OCI-LY7 (cell line): ENCODE measurements at regions not wholly inside any gene's neighbourhood (a gene's known extent, or its start where the extent isn't known, plus 50 kb on each side); places are given as distances from the start of the nearest gene placed in this dataset.

ENCODE experiments used
- EZH2phosphoT487 ChIP-seq: fragments of 200-600 bp; sonication (generic); IDR thresholded peaks from 2 replicates; pipeline ENCODE4 v1.6.1; 2018; ENCODE audit warnings: low read depth, borderline replicate concordance, mild to moderate bottlenecking, mixed run types, antibody characterized with exemption, low read length, moderate library complexity, mixed read lengths
- TF ChIP-seq, protein P1 (sequence below): fragments of 200-600 bp; sonication (generic); conservative IDR thresholded peaks from 2 replicates; pipeline ENCODE4 v1.5.1; 2014; ENCODE audit warnings: mild to moderate bottlenecking, antibody characterized with exemption, low read length, moderate library complexity, mixed read lengths

DNA sequence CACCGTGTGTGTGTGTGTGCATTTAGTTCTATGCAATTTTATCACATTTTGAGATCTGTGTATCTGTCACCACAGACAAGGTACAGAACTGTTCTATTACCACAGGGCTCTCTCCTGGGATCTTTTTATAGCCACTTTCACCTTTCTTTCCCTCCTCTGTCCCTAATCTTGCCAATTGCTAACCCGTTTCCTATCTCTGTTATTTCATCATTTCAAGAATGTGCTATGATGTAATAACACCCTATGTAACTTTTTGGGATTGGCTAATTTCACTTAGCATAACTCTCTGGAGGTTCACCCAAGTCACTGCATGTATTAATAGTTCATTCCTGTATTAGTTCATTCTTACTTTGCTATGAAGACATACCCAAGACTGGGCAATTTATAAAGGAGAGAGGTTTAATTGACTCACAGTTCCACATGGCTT lies 657.7 kb downstream of the QKI start:
- TF ChIP-seq, protein P1, sequence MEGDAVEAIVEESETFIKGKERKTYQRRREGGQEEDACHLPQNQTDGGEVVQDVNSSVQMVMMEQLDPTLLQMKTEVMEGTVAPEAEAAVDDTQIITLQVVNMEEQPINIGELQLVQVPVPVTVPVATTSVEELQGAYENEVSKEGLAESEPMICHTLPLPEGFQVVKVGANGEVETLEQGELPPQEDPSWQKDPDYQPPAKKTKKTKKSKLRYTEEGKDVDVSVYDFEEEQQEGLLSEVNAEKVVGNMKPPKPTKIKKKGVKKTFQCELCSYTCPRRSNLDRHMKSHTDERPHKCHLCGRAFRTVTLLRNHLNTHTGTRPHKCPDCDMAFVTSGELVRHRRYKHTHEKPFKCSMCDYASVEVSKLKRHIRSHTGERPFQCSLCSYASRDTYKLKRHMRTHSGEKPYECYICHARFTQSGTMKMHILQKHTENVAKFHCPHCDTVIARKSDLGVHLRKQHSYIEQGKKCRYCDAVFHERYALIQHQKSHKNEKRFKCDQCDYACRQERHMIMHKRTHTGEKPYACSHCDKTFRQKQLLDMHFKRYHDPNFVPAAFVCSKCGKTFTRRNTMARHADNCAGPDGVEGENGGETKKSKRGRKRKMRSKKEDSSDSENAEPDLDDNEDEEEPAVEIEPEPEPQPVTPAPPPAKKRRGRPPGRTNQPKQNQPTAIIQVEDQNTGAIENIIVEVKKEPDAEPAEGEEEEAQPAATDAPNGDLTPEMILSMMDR, result no peak
- no peak for TF ChIP-seq EZH2phosphoT487
